T follicular helper cell (primary cell): ENCODE measurements at regions not wholly inside any gene's neighbourhood (a gene's known extent, or its start where the extent isn't known, plus 50 kb on each side); places are given as distances from the start of the nearest gene placed in this dataset.

Experiments used
- DNase-seq: peaks from one replicate; pipeline ENCODE4 v3.0.0-alpha.2; 2020; ENCODE audit warnings: low read depth

DNA sequence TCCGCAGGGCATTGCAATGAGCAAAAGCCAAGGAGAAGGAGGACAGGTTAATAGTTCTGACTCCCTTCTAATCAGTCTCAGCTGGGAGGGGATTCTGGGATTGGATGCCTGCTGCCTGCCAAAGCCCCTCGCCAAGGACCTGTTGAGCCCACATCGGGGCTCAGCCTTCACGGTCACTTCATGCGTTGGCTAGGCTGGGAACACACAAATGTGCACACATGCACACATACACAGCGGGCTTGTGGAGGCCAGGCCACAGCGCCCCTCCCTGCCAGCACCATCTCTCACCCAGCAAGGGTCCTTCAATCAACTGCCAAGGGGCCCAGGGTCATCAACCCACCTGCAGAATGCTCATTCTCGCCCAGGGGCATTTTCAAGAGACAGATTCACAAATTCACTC lies 113.9 kb downstream of the C5orf15 start:
- no peak for DNase-seq

DNA sequence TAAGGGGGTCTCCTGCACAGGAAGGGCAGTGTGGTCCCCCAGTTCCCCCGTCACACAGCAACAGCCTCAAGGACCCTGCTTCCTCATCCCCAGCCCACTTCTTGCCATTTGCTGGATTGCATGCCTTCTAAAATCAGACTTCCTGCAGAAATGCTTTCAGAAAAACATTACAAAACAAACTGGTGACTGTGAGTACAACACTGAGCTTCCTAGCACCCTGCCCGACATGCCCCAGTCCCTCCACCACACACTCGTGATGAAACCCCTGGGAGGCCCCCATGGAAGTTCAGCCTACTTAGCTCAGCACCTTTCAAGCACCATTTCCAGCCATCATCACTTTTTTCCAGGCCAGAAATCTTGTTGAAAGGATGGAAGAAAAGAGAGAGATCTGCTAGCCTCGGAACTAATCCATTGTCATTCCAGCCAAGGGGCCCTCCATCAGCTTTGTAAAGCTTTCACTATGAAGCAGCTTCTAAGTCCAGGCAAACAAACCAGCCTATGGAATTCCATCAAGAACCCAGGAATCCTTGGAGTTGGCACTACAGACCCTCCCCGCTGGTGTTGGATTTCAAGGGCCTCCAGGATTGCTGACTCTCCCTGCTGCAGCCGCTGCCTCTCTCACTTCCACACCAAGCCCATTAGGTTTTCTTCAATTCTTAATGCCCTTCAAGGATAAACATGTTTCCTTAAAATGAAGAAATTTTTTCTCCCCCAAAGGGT lies 114.6 kb downstream of the C5orf15 start:
- no peak for DNase-seq

DNA sequence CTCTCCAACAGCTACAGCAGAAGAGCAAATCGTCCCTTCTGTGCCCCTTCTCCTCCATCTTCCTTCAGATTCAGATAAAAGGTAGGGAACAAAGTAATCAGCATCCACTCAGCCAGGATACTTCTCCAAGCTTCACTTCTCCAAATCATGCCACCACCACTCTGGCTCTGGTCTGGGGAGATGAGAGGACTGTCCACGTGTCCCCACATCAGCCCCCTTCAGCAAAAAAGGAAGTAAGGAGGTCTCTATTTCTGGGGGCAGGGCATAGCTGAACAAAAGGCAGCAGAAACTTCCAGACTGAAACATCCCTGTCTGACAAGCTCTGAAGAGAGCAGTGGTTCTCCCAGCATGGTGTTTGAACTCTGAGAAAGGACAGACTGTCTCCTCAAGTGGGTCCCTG lies 116.9 kb downstream of the C5orf15 start:
- no peak for DNase-seq

DNA sequence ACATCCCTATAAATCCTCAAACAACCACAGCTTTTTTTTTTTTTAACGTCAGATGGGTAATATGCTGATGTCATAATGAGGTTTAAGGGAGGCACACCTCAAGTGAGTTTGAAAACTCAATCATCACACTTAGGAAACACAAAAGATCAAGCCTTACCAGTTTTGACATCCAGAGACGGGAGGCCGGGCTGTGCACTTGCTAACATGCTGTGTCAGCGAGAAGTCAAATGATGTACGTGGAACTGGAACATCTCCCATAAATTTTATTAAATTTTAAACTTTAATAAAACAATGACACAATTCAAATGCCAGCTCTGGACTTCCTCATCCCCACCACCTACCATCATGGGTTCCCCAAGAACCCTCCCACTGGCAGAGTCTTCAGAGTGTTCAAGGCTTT lies 117.6 kb downstream of the C5orf15 start:
- DNase-seq: no peak

DNA sequence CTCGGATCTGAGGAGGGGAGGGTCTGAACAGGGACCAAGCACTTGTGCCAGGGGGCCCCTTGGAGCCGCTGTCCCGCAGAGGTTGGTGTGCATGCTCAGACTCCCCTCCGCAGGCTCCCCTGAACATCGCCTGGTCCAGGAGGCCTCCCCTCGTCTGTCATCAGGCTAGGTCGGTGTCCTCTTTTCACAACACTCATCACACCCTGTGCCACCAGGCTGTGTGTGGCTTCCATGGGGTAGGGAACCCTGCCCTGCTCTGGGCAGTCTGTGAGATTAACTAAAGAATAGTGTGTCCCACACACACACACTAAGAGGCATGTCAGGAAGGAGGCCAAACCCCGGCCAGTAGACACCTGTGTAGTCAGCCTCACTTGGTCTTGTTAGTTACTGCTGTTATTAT lies 119.3 kb downstream of the C5orf15 start:
- no peak for DNase-seq

DNA sequence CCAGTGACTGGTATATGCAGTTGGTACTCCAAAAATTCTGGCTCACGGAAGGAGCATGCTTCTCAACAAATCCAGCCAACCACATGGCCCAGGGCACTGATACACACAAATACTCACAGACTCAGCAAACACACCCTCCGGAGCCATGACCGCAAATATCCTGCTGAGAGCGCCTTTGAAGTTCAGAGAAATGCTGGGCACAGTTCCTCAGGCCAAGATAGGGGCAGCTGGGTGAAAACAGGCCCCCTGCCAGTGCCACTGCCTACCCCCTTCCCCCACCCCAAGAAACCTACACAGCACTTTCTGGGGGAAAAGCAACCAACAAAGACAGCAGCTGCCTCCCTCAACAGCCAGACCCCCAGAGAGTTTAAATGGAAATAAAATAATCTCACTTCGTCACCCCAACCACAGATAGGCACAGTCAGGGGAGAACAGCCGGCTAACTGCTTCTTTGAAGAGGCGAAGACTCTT lies 120.0 kb downstream of the C5orf15 start:
- no peak for DNase-seq

DNA sequence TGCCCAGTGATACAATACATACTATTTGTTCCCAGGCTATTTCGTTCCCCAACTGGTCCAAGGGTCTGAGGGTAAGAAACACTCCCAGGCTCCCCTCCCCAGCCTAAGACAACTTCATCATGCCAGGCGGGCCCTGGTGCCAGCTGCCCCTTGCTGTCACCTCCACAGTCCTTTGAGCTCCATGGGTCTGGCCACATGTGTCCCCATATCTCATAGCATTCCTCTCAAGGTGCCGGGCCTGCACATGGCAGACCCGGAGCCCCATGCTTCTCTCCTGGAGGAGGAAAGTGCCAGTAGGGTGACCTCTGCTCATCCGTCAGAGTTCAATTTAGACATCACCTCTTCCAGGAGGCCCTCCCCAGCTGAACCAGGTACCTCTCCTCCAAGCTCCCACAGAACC lies 120.5 kb downstream of the C5orf15 start:
- DNase-seq: no peak

DNA sequence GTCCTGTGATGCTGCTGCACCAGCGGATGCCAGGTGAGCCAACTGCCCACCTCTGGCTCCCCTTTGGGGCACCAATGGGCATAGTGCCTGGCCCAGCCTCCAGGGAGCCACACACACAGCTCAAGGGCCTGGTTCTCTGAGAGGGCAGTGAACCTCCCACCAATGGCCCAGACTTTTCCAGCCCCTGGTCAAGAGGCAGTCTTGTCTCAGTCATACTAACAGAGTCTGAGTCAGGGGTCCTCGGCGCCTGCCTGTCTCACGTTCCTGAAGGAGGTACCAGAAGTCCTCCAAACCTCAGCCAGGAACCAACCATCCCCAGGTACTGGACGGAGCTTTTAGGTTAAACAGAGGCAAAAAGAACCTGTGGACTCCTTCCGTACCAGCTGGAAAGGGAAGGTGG lies 121.1 kb downstream of the C5orf15 start:
- DNase-seq: no peak

DNA sequence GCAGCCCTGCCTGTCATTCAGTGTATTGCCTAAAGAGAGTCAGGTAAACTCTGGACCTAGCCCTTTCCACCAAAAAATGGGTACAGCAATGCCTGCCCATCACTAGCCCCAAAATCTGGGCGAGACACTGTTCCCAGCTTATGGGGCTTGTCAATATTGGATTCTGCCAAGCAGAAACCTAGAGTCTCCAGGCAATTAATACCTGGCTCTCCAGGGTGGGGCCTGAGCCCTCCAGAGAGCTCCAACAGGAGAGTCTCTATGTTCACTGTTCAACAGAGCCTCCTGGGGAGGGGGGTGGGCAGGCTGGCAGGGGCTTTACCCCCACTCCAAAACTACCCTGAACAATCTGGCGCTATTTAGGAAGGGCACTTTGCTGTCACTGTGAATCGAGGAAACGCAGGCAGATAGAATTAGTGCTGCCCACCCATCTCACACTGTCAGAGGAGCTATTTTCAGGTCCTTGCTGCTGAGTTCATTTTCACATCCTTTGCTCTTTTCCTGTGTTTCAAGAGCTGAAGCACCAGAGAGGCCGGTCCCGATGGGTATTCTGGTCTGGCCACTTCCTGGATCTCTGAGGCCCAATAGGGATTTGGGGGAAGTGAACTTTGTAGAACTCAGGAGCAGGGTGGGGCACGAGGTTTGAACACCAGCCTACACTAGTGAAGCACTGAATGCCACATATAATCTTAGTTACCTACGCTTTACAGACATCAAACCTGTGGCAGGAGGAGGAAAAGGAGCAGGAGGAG lies 121.8 kb downstream of the C5orf15 start:
- no peak for DNase-seq

DNA sequence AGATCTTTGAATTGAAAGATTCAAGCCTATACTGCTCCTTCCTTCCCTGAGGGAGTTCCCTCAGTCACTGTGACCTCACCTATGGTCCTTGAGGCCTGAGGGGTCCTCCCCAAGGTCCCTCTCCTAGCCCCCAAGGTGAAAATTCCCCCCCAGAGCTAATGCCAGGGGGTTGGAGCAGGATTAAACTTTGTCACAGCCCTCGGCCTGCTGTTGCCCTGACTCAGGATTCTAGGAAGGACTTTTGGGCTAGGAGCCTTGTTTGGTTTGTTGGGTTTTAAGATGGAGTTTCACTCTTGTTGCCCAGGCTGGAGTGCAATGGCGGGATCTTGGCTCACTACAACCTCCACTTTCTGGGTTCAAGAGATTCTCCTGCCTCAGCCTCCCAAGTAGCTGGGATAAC lies 123.2 kb downstream of the C5orf15 start:
- DNase-seq: no peak

DNA sequence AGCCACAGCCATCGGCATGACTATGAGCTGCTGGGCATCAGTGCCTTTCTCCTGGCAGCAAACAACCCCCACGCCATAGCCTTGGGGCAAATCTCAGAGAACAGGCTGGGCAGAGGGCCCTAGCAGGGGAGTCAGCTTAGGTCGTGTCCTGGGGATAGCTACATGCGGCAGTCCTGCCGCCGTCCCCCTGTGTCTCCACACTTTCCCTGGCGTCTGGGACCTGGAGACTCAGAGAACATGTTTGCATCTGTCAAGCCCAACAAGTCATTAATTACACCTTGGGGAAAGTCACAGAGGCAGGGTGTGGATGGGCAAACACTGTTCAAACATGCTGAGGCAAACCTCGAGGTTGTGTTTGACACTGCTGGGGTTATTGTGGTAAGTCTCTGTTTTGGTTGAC lies 123.6 kb downstream of the C5orf15 start:
- no peak for DNase-seq

DNA sequence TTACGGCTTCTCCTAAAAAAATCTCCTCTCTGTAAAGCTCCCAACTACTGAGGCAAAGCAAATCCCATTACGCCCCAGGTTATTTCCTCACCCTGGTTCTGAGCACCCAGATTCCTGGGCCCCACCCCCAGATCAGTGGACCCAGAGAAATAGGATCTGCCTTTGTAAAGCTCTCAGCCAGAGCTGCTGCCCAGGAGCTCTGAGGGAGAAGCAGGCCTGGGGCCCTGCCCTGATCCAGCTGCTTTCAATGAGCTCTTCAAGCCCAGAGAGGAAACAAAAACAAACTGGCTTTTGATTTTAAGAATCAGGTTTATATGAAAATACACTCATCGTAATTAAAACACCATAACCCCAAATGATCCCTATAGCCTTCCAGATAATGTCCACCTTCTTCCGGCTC lies 124.5 kb downstream of the C5orf15 start:
- no peak for DNase-seq

DNA sequence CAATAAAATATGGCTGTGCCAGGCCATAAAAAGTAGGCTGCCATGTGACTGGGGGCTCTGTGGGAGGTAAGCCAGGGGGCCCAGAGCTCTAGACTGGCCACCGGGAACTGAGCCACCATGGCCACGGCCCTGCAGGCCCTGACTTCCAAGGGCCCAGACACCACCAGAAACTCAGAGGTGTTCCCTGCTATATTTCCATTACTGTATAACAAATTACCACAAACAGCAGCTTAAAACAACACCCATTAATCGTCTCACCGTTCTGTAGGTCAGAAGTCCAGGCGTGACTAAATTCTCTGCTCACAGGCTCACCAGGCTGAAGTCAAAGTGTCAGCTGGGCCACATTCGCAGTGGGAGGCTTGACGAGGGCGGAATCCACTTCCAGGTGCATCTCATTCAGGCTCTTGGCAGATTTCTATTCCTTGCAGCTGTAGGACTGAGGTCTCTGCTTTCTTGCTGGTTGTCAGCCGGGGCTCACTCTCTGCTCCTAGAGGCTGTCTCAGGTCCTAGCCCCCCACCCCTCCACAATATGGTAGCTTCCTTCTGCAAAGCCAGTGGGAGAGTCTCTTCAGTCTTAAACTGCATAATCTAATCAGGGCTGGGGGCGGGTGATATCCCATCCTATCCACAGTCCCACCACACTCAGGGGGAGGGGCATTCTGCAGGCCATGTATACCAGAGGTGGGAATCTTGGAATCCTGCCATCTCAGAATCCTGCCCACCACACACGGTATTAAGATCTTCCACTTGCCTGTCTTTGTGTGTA lies 125.4 kb downstream of the C5orf15 start:
- no peak for DNase-seq

DNA sequence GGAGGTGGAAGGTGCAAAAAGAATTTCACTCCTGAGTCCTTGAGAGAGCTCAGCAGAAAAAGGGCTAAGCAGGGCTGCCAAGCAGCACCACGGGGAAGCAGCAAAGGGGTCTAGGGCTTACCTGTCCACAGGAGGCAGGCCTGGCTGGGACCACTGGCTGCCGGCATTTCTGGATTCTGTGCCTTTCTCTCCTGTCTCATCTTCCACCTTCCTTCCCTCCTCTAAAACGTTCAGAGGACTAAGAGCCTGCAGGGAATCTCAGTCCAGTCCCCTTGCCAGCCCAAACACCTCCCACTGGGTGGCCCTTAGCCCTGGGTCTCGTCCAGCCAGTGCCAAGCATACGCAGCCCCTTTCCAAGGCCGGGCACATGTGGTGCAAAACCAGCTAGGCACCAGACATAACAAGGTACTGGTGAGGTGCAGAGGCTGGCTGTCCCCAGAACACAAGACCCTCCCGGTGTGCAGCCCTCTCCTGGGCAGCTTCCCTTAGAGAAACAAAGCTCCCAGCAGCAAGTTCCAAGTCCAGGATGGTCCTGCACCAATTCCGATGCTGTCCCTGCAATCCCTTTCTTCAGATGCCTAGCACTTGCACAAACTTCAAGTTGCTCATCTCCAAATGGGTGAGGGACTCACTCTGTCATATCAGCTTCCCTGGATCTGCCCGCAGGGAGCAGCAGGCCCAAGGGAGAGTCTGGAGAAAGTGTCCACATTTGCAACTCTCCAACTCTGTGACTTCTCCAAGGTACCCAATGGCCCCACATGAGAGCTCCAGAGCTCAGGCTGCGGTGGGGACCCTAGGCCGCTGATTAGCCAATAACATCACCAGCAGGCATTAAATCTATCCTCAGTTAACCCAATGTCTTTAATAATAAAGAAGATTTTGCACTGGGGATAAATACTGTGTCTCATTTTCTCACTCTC lies 126.3 kb downstream of the C5orf15 start:
- DNase-seq: no peak

DNA sequence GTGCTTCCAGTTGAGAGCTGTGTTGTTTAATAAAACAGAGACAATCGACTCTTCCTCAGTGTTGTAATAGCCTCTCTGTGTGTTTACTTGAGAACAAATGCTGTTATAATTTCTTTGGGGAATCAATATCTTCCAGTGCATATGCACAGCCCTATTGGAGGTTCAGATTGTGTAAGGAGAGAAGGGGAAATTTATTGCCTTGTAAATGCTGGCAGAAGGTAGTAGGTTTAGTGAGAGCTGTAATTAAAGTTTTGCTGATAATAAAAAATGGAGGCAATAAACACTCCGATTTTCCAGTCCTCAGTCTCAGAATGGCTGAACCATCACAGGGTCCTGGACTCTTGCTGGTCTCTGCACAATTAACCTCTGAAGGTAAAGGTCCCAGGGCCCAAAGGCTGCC lies 128.3 kb downstream of the C5orf15 start:
- no peak for DNase-seq

DNA sequence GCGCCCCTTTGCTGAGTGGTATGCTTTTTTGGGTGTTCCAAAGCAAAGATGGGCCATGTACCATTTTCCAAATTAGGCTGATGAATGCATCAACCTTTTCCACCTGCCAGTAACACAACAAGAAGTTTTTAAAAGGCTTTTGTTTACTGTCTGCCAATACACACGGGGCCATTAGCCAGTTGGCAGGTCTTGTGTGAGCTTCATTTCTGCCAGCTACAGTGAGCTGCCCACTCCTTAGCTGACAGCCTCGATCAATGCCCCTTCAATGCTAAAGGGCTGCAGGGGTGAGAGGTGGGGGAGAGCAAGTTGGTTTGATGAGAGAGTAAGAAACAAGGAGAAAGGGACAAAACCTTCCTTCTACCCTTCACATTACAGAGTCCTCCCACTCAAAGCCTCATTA lies 128.7 kb downstream of the C5orf15 start:
- no peak for DNase-seq

DNA sequence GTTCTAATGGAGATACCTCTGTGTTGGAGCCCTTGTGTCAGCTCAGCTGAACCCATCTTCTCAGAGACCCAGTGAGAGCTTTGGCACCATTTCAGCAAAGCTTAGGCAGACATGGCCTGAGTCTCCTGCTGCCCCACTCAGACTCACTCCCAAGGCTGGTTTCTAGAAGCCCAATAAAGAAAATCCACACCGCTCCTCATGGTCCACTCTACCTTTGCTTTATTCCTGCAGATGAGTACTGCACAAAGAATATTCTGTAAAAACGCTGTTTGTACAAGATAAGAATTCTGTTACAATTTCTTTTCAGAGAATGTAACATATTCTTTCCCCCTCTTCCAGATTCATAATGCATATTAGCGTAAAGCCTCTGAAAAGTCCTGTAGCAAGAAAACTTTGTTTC lies 129.3 kb downstream of the C5orf15 start:
- DNase-seq: no peak

DNA sequence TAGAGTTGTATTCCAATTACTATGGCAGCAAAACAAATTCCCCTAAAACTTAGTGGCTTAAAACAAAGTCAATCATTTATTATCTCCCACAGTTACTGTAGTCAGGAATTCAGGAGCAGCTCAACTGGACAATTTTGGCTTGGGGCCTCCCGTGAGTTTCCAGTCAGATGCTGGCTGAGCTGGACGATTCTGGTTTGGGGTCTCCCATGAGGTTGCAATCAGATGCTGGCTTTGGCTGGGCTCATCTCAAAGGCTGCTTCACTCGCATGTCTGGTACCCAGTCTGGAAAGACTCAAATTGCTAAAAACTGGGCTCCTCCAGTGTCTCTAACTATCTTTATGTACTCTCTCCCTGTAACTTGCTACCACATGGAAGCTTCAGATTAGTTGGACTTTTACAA lies 130.1 kb downstream of the C5orf15 start:
- DNase-seq: no peak

DNA sequence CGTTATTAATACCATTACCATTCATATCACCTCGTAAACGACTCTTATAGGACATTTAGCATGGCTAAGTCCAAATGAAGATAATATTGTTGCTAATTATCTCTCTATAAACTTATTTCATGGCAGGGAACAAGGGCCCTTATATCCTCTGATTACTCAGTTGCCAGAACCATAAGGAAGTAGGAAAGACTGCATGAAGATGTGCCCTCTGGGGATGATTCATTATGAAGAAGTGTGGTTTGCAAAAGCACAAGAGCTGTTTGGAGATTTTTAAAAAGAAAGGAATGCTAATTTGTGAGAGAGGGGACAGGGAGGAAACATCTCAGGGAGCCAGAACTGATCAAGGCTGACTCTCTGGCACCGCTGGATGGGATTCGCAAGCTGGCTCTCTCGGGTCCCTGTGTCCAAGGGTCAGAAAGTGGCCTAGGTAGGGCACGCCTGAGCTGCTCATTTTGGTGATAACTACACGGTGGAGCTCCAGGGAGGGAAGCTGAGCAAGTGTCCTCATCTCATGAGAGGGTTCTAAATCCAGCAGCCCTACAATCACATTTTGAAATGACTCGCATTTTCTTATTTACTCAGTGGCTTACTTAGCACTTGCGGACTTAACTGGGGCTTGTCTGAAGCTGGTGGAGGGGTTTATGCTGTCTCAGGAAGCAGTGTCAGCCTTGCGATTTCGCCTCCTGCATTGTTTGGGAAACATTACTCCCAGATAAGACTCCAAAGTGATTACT lies 136.8 kb downstream of the C5orf15 start:
- DNase-seq: no peak

DNA sequence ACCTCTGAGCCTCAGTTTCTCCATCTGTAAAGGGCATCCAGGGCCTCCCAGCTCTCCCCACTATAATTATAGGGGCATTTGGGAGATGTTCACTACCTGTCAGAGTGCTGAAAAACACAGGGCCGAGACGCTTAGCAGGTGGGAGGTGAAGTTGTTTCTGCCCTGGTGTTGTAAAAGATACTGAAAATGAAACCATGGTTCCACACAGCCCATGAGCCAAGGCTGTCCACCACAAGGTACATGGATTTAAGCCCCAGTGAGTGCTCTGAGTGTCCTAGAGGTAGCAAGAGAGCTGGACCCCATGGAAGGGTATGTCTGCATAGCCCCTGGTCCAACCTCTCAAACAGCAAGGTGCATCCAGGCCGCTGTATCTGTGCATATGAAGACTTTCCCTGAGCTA lies 137.5 kb downstream of the C5orf15 start:
- DNase-seq: no peak

DNA sequence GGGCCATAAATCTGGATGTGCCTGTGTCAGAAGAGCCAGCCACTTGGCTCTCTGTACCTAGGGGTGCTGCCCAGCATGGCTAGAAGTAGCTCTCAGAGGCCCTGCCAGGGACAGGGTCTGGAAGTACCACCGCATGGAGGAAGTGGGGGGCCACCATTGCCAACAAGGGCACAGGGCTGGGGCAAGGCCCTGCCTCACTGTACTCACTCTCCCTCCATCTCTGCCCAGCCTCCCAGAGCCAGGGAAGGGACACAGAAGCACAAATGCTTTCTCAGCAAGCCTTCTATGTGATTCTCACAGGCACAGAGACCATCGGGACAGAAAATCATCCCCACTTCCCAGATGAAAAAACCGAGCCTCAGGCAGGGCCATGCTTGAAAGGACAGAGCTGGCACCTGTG lies 138.1 kb downstream of the C5orf15 start:
- DNase-seq: no peak
